NCI-H2196 (cell line): ENCODE measurements at regions not wholly inside any gene's neighbourhood (a gene's known extent, or its start where the extent isn't known, plus 50 kb on each side); places are given as distances from the start of the nearest gene placed in this dataset.
"Not testable (repeated sequence)": the region's sequence is repeated elsewhere in the genome, so short reads cannot be mapped to it uniquely, and the experiment has no call there.

ENCODE experiments used
- DNase-seq: peaks from one replicate; lab custom pipeline; 2025; ENCODE audit not compliant: unreplicated experiment; lab: John Stamatoyannopoulos, UW

GRCh38 chr9:2494562-2494961 lies 127.0 kb upstream of the VLDLR start:
- no peak for DNase-seq

GRCh38 chr9:2495221-2496005 lies 126.2 kb upstream of the VLDLR start:
- no peak for DNase-seq

GRCh38 chr9:2496169-2496568 lies 125.4 kb upstream of the VLDLR start:
- no peak for DNase-seq

GRCh38 chr9:2496934-2497333 lies 124.7 kb upstream of the VLDLR start:
- no peak for DNase-seq

- no peak for DNase-seq
Measured at GRCh38 chr9:2497666-2498400, 123.8 kb upstream of the VLDLR start.

- no peak for DNase-seq
Measured at GRCh38 chr9:2502210-2502609, 119.4 kb upstream of the VLDLR start.

GRCh38 chr9:2502760-2503159 lies 118.8 kb upstream of the VLDLR start:
- DNase-seq = no peak

- DNase-seq = no peak
Measured at GRCh38 chr9:2506321-2506720, 115.3 kb upstream of the VLDLR start.

- DNase-seq = no peak
Measured at GRCh38 chr9:2523591-2523990, 98.0 kb upstream of the VLDLR start.

GRCh38 chr9:2524601-2525000 lies 97.0 kb upstream of the VLDLR start:
- DNase-seq = no peak

- no peak for DNase-seq
Measured at GRCh38 chr9:2525147-2525546, 96.4 kb upstream of the VLDLR start.

- DNase-seq = no peak
Measured at GRCh38 chr9:2526071-2526828, 95.3 kb upstream of the VLDLR start.

GRCh38 chr9:2531481-2531880 lies 90.1 kb upstream of the VLDLR start:
- DNase-seq = no peak

- no peak for DNase-seq
Measured at GRCh38 chr9:2536511-2536910, 85.1 kb upstream of the VLDLR start.

GRCh38 chr9:2545881-2546490 lies 75.6 kb upstream of the VLDLR start:
- DNase-seq = no peak

GRCh38 chr9:2555899-2556600 lies 65.5 kb upstream of the VLDLR start:
- not testable (repeated sequence) for DNase-seq

GRCh38 chr9:2557693-2558092 lies 63.9 kb upstream of the VLDLR start:
- DNase-seq = no peak

GRCh38 chr9:2559192-2560152 lies 62.1 kb upstream of the VLDLR start:
- peak; percentile 43 for DNase-seq

GRCh38 chr9:2560180-2560579 lies 61.4 kb upstream of the VLDLR start:
- DNase-seq = peak; percentile 58
